Activated T-helper 17 cell treated with anti-CD3 and anti-CD28 coated beads, Interleukin-2, amount 50 U/mL, for 72 hours (primary cell): ENCODE measurements at regions not wholly inside any gene's neighbourhood (a gene's known extent, or its start where the extent isn't known, plus 50 kb on each side); places are given as distances from the start of the nearest gene placed in this dataset.
"Not testable (repeated sequence)": the region's sequence is repeated elsewhere in the genome, so short reads cannot be mapped to it uniquely, and the experiment has no call there.

Experiments used
- ATAC-seq: fragments of 150-1000 bp; cut with Tn5 transposase; replicated peaks from 2 replicates; pipeline ENCODE4 v1.10.0; 2021; ENCODE audit warnings: mild to moderate bottlenecking, moderate library complexity
- H3K27ac Mint-ChIP-seq: one replicate; pipeline ENCODE4 v1.8.0; 2022; ENCODE audit warnings: mixed read lengths
- H3K27me3 Mint-ChIP-seq: one replicate; pipeline ENCODE4 v1.8.0; 2022; ENCODE audit warnings: mixed read lengths
- H3K36me3 Mint-ChIP-seq: one replicate; pipeline ENCODE4 v1.8.0; 2022; ENCODE audit warnings: low read depth, mild to moderate bottlenecking, mixed read lengths
- H3K4me1 Mint-ChIP-seq: one replicate; pipeline ENCODE4 v1.8.0; 2022; ENCODE audit warnings: mixed read lengths
- H3K4me3 Mint-ChIP-seq: one replicate; pipeline ENCODE4 v1.8.0; 2022; ENCODE audit warnings: mild to moderate bottlenecking, mixed read lengths
- H3K9me3 Mint-ChIP-seq: one replicate; pipeline ENCODE4 v1.8.0; 2022; ENCODE audit warnings: mixed read lengths

DNA sequence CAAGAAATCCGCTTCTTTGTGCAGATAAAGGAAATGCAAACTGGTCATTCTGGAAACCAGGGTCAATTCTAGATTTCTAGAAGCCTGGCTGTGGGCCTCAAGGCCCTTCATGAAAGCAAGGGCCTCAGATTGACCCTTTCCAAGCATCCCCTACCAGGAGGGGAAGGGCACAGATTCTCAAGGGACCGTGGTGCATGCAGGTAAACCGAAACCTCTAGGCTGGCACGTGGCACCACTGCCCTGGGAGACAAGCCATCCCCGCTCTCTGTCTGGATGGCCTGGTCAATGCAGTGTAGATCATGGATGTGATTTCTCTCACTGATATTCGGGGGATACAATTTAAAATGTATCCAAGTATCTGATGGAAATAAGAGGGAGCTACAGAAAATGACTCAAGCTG is 69.4 kb downstream of the TOMM20 start:
- H3K27me3 Mint-ChIP-seq, result no peaks in the 10 kb centered on the region
- no peaks in the 10 kb centered on the region for H3K36me3 Mint-ChIP-seq
- peaks cover 5% of the 10 kb centered on the region for H3K4me1 Mint-ChIP-seq
- no peak for ATAC-seq
- H3K4me3 Mint-ChIP-seq, result no peak overlapping the region
- no peak overlapping the region for H3K27ac Mint-ChIP-seq
- H3K9me3 Mint-ChIP-seq, result peaks cover 2% of the 10 kb centered on the region

- Mint-ChIP-seq H3K36me3 (no peaks in the 10 kb centered on the region), H3K4me3 (no peak overlapping the region), H3K27ac (no peak overlapping the region), H3K27me3 (no peaks in the 10 kb centered on the region), H3K4me1 (peaks cover 5% of the 10 kb centered on the region), H3K9me3 (peaks cover 3% of the 10 kb centered on the region)
- no peak for ATAC-seq
Observed at GRCh38 chr1:235058695-235059094, 69.9 kb downstream of the TOMM20 start.

- H3K4me3 Mint-ChIP-seq, result no peak overlapping the region
- no peak for ATAC-seq
- no peak overlapping the region for H3K27ac Mint-ChIP-seq
Observed at GRCh38 chr1:235057385-235058306, 71.0 kb downstream of the TOMM20 start.

DNA sequence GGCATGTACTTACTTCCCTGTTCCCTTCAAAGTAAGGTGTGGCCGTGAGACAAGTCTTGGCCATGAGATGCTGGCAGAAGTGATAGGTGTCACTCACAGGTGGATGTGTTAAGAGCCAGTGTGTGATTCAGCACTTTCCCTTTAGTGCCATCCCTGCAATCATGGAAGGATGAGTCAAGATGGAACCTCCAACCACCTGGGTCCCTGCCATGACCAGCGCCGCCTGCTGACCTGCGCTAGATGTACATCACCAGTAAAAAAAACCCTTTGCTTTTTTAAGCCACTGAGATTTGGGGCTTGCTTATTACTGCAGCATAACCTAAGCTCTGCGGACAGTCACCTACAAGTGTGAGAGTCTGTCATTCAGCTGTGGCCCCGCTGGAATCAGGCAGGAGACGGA is 71.7 kb downstream of the TOMM20 start:
- peaks cover 3% of the 10 kb centered on the region for H3K9me3 Mint-ChIP-seq
- no peak overlapping the region for H3K27ac Mint-ChIP-seq
- H3K27me3 Mint-ChIP-seq, result no peaks in the 10 kb centered on the region
- H3K36me3 Mint-ChIP-seq, result no peaks in the 10 kb centered on the region
- peaks cover 4% of the 10 kb centered on the region for H3K4me1 Mint-ChIP-seq
- no peak overlapping the region for H3K4me3 Mint-ChIP-seq
- ATAC-seq, result peak; percentile 77

More at GRCh38 chr1:235057385-235058306, 71.0 kb downstream of the TOMM20 start:
- no peaks in the 10 kb centered on the region for H3K27me3 Mint-ChIP-seq
- H3K4me1 Mint-ChIP-seq, result no peaks in the 10 kb centered on the region
- no peaks in the 10 kb centered on the region for H3K36me3 Mint-ChIP-seq
- peaks cover 3% of the 10 kb centered on the region for H3K9me3 Mint-ChIP-seq

DNA sequence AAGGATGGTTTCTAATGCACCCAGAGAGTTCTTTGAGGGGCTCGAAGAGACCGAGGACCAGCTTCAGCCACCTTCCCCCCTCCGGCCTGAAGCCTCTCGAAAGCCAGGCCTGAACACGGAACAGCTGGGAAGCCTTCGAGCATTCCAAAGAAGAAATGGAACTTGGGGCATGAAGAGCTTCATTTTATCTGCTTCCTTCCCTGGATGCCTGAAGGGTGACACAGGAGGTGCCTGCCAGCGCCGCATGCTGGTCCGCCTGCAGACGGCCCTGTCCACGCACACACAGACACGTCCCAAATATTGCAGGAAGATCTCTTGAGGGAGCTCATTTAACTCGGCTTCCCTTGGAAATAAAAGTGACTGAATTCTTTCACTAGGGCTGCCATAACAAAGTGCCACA is 73.7 kb downstream of the TOMM20 start:
- no peak for ATAC-seq
- Mint-ChIP-seq H3K27me3 (no peaks in the 10 kb centered on the region), H3K4me1 (peaks cover 9% of the 10 kb centered on the region), H3K36me3 (no peaks in the 10 kb centered on the region), H3K9me3 (peaks cover 3% of the 10 kb centered on the region), H3K27ac (no peak overlapping the region), H3K4me3 (no peak overlapping the region)

DNA sequence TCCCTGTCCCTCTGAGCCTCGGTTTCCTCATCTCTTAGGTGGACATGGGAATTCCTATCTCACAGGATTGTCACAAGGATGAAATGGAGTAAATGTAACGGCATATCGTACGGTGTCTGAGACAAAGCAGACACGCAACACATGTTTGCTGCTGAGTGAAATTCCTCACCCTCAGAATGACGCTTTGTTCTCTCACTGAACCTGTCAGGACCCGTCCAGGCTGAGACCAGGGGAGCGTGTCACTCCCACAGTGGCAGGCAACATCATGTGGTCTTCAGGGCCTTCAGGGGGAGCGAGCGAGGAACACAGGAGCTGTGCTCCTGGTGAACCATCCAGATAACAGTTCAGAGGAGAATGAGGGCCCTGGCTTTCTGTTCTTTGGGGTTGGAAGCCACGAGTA is 74.2 kb downstream of the TOMM20 start:
- H3K36me3 Mint-ChIP-seq, result no peaks in the 10 kb centered on the region
- H3K4me3 Mint-ChIP-seq, result no peak overlapping the region
- no peaks in the 10 kb centered on the region for H3K27me3 Mint-ChIP-seq
- ATAC-seq, result no peak
- peaks cover 9% of the 10 kb centered on the region for H3K4me1 Mint-ChIP-seq
- peaks cover 3% of the 10 kb centered on the region for H3K9me3 Mint-ChIP-seq
- peak overlapping the region; percentile 34 for H3K27ac Mint-ChIP-seq

GRCh38 chr1:235052067-235053008 is 76.3 kb downstream of the TOMM20 start:
- H3K36me3 Mint-ChIP-seq, result no peaks in the 10 kb centered on the region
- no peak overlapping the region for H3K27ac Mint-ChIP-seq

GRCh38 chr1:235051521-235051920 is 77.1 kb downstream of the TOMM20 start:
- Mint-ChIP-seq H3K27me3 (no peaks in the 10 kb centered on the region), H3K36me3 (no peaks in the 10 kb centered on the region), H3K9me3 (peaks cover 3% of the 10 kb centered on the region), H3K27ac (peak overlapping the region; percentile 82), H3K4me3 (no peak overlapping the region), H3K4me1 (peaks cover 18% of the 10 kb centered on the region)
- no peak for ATAC-seq

More at GRCh38 chr1:235052067-235053008, 76.3 kb downstream of the TOMM20 start:
- H3K4me1 Mint-ChIP-seq, result peaks cover 18% of the 10 kb centered on the region
- H3K27me3 Mint-ChIP-seq, result no peaks in the 10 kb centered on the region
- ATAC-seq, result no peak
- H3K4me3 Mint-ChIP-seq, result no peak overlapping the region
- H3K9me3 Mint-ChIP-seq, result peaks cover 3% of the 10 kb centered on the region

DNA sequence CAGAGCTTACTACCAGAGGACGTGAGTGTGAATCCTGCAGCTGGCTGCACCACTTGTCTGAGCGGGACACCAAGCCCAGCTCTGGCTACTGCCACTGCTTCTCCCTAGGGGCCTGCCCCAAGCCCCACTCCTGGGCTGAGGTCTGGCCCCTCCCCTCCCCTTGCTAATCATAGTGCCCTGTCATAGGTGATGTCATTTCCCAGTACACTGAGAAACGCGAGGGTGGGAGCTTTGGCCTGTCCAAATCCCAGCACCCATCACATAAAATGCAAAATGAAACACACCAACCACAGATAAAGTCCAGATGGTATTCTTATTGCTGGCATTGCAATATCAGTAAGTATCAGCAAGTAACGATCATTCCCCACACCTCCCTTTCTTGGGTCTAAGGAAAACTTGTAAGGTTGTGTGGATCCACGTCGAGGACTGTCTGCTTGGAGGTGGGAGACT is 77.7 kb downstream of the TOMM20 start:
- Mint-ChIP-seq H3K4me1 (peaks cover 21% of the 10 kb centered on the region), H3K27me3 (no peaks in the 10 kb centered on the region), H3K4me3 (peak overlapping the region; percentile 38), H3K36me3 (no peaks in the 10 kb centered on the region), H3K27ac (peak overlapping the region; percentile 82), H3K9me3 (peaks cover 3% of the 10 kb centered on the region)
- peak; percentile 78 for ATAC-seq

GRCh38 chr1:235049716-235050378 is 78.8 kb downstream of the TOMM20 start:
- Mint-ChIP-seq H3K27ac (peak overlapping the region; percentile 81), H3K4me3 (peak overlapping the region; percentile 21), H3K4me1 (peaks cover 30% of the 10 kb centered on the region)
- not testable (repeated sequence) for H3K9me3 Mint-ChIP-seq, H3K27me3 Mint-ChIP-seq, ATAC-seq, H3K36me3 Mint-ChIP-seq

GRCh38 chr1:235049217-235049616 is 79.4 kb downstream of the TOMM20 start:
- no peak for ATAC-seq
- Mint-ChIP-seq H3K36me3 (no peaks in the 10 kb centered on the region), H3K4me3 (peak overlapping the region; percentile 21), H3K27ac (peak overlapping the region; percentile 81), H3K9me3 (peaks cover 1% of the 10 kb centered on the region), H3K4me1 (peaks cover 34% of the 10 kb centered on the region), H3K27me3 (no peaks in the 10 kb centered on the region)

DNA sequence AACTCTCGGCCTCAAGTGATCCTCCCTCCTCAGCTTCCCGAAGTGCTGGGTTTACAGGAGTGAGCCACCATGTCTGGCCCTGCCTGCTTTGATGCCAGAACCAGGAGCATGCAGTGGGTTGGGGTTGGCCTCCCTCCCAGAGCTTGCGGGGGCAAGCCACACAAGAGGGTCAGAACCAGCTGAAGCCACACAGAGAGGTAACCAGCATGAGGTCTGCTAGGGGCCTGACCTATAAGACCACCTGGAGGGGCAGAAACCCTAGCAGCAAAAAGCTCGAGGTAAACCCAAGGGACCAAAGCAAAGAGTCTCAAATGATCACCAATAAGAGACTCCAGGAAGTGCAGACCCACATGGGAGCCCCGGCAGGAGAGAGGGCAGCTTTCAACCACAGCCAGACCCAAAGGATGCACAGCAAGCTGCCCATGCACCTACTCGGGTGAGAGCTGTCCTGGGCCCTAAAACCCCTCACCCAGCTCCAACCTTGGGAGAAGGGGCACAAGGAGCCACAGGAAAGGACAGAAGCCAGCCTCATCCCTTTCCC is 81.2 kb downstream of the TOMM20 start:
- no peak for ATAC-seq
- Mint-ChIP-seq H3K9me3 (no peaks in the 10 kb centered on the region), H3K4me1 (peaks cover 34% of the 10 kb centered on the region), H3K36me3 (no peaks in the 10 kb centered on the region), H3K27me3 (no peaks in the 10 kb centered on the region), H3K27ac (peak overlapping the region; percentile 94), H3K4me3 (peak overlapping the region; percentile 77)

DNA sequence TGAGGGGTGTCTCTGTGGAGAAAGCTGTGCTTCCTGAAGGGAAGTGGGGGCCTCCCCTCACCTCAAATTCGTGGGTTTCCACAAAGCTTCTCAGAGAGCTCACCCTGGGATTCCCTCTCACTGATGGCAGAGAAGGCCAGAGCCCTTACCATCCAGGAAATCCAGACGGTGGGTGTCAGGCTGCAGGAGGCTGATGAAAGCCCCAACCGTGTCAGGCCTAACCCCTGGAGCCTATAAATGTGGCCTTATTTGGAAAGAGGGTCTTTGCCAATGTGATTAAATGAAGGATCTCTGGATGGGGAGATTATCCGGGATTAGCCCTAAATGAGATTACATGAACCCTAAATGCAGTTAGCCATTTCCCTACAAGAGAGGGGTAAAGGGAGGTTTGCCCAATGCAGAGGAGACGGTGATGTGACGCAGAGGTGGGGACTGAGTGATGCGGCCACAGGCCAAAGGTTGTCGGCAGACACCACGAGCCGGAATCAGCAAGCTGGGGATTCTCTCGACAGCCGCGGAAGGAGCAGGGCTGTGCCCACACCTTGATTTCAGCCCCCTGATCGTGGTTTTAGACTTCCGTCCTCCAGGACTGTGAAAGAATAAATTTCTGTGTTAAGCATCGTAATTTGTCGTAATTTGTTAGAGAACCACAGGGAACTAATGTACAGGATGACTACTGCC is 82.6 kb downstream of the TOMM20 start:
- no peaks in the 10 kb centered on the region for H3K9me3 Mint-ChIP-seq
- ATAC-seq, result no peak
- H3K36me3 Mint-ChIP-seq, result no peaks in the 10 kb centered on the region
- H3K4me3 Mint-ChIP-seq, result peak overlapping the region; percentile 21
- peaks cover 29% of the 10 kb centered on the region for H3K4me1 Mint-ChIP-seq
- H3K27ac Mint-ChIP-seq, result peak overlapping the region; percentile 54
- H3K27me3 Mint-ChIP-seq, result no peaks in the 10 kb centered on the region
